PC-9 (cell line): ENCODE measurements at regions not wholly inside any gene's neighbourhood (a gene's known extent, or its start where the extent isn't known, plus 50 kb on each side); places are given as distances from the start of the nearest gene placed in this dataset.

Experiments
- BruUV-seq: library from RNA; stranded (reverse); fragments of 400-500 nt; replicated peaks from 2 replicates; lab custom pipeline; 2021; lab: Mats Ljungman, UMichigan
- CTCF ChIA-PET: fragments of 300-600 bp; sonication (Branson Sonifier 250); formaldehyde crosslinking; loops from one replicate; lab custom pipeline; 2022; ENCODE audit warnings: antibody characterized with exemption; lab: Charles Lee
- POLR2A ChIA-PET: fragments of 300-600 bp; sonication (Branson Sonifier 250); formaldehyde crosslinking; loops from one replicate; lab custom pipeline; 2022; ENCODE audit warnings: antibody characterized with exemption; ENCODE audit not compliant: unreplicated experiment; lab: Charles Lee
- DNase-seq, 2 experiments: peaks; one replicate each; pipeline versions ENCODE4 v3.0.0 to v3.0.0-alpha.2; 2015 to 2022; ENCODE audit warnings: mixed read lengths in 1 of 2
- H2AFZ ChIP-seq: fragments of 200-600 bp; sonication (generic); 2 replicates; pipeline ENCODE4 v1.8.1; 2017; ENCODE audit warnings: antibody characterized with exemption
- H3F3A ChIP-seq: fragments of 200-600 bp; sonication (generic); 2 replicates; pipeline ENCODE4 v1.8.1; 2017; ENCODE audit warnings: antibody characterized with exemption, mild to moderate bottlenecking, low read depth; ENCODE audit not compliant: insufficient read depth
- H3K27ac ChIP-seq: fragments of 200-600 bp; sonication (generic); 2 replicates; pipeline ENCODE4 v1.6.1; 2016; ENCODE audit warnings: mixed run types
- H3K27me3 ChIP-seq: fragments of 200-600 bp; sonication (generic); 2 replicates; pipeline ENCODE4 v1.6.1; 2016; ENCODE audit warnings: low read depth, mixed run types; ENCODE audit not compliant: insufficient read depth
- H3K36me3 ChIP-seq: fragments of 200-600 bp; sonication (generic); 2 replicates; pipeline ENCODE4 v1.6.1; 2016; ENCODE audit warnings: low read depth, mixed run types
- H3K4me1 ChIP-seq: fragments of 200-600 bp; sonication (generic); replicated peaks from 2 replicates; pipeline ENCODE4 v1.6.1; 2016; ENCODE audit warnings: mixed run types; ENCODE audit not compliant: insufficient read depth
- H3K4me2 ChIP-seq: fragments of 200-600 bp; sonication (generic); 2 replicates; pipeline ENCODE4 v1.6.1; 2017; ENCODE audit warnings: mixed run types
- H3K4me3 ChIP-seq: fragments of 200-600 bp; sonication (generic); 2 replicates; pipeline ENCODE4 v1.6.1; 2016; ENCODE audit warnings: mixed run types
- H3K79me2 ChIP-seq: fragments of 200-600 bp; sonication (generic); 2 replicates; pipeline ENCODE4 v1.6.1; 2017; ENCODE audit warnings: low read depth, mixed run types
- H3K9me2 ChIP-seq: fragments of 200-600 bp; sonication (generic); 2 replicates; pipeline ENCODE4 v1.8.1; 2017; ENCODE audit warnings: mild to moderate bottlenecking; ENCODE audit not compliant: insufficient read depth
- H3K9me3 ChIP-seq: fragments of 200-600 bp; sonication (generic); 2 replicates; pipeline ENCODE4 v1.8.1; 2016; ENCODE audit warnings: low read depth; ENCODE audit not compliant: insufficient read depth
- H4K20me1 ChIP-seq: fragments of 200-600 bp; sonication (generic); 2 replicates; pipeline ENCODE4 v1.8.1; 2017; ENCODE audit not compliant: insufficient read depth
- CTCF ChIP-seq: fragments of 200-600 bp; sonication (generic); conservative IDR thresholded peaks from 2 replicates; pipeline ENCODE4 v1.6.1; 2017; ENCODE audit warnings: mixed run types, antibody characterized with exemption, mild to moderate bottlenecking, moderate library complexity
- EZH2 ChIP-seq: fragments of 200-600 bp; sonication (generic); IDR thresholded peaks from 2 replicates; pipeline ENCODE4 v1.8.0; 2017; ENCODE audit warnings: antibody characterized with exemption, low read depth
- intact Hi-C: fragments of 100-400 bp; cut with micrococcal nuclease; formaldehyde crosslinking; loops from one replicate; pipeline ENCODE4 v1.10.0; 2022; ENCODE audit not compliant: unreplicated experiment

GRCh38 chr1:199735660-199736059, 291.9 kb upstream of the NR5A2 start:
- Histone ChIP-seq H3F3A (peaks cover 4% of the 10 kb centered on the region), H3K4me2 (no peak overlapping the region), H3K9me3 (0 out of 2 replicates have a peak, but pooled peaks cover 4% of the 10 kb centered on the region), H3K4me3 (no peak overlapping the region), H3K27ac (no peak overlapping the region), H4K20me1 (no peaks in the 10 kb centered on the region), H3K4me1 (peaks cover 17% of the 10 kb centered on the region), H3K79me2 (no peaks in the 10 kb centered on the region), H3K9me2 (no peaks in the 10 kb centered on the region), H2AFZ (no peak overlapping the region), H3K36me3 (no peaks in the 10 kb centered on the region), H3K27me3 (no peaks in the 10 kb centered on the region)
- intact Hi-C loops = no loop called here
- no peak for DNase-seq
- no TSS peak for BruUV-seq
- POLR2A ChIA-PET = interaction anchor here (0.6 kb wide), 1 partner anchor 1831 kb away, joined by 7 read pairs; no protein-coding TSS in a partner anchor
- no peak for TF ChIP-seq CTCF
- TF ChIP-seq EZH2 = no peak
- CTCF ChIA-PET = no interaction called here

- Histone ChIP-seq H2AFZ (no peak overlapping the region), H3K27ac (no peak overlapping the region), H3K36me3 (no peaks in the 10 kb centered on the region), H4K20me1 (no peaks in the 10 kb centered on the region), H3K9me2 (no peaks in the 10 kb centered on the region), H3K4me3 (no peak overlapping the region), H3K79me2 (no peaks in the 10 kb centered on the region), H3K9me3 (0 out of 2 replicates have a peak, but pooled peaks cover 4% of the 10 kb centered on the region), H3K27me3 (no peaks in the 10 kb centered on the region), H3K4me1 (peaks cover 17% of the 10 kb centered on the region), H3K4me2 (no peak overlapping the region), H3F3A (peaks cover 4% of the 10 kb centered on the region)
- BruUV-seq = no TSS peak
- no peak for TF ChIP-seq CTCF
- no peak for TF ChIP-seq EZH2
- intact Hi-C loops = no loop called here
- ChIA-PET POLR2A (no interaction called here), CTCF (no interaction called here)
- DNase-seq = no peak
Observed at GRCh38 chr1:199736646-199737045, 290.9 kb upstream of the NR5A2 start.

GRCh38 chr1:199741586-199741985, 285.9 kb upstream of the NR5A2 start:
- H3K79me2 ChIP-seq = no peaks in the 10 kb centered on the region
- H3K27me3 ChIP-seq = no peaks in the 10 kb centered on the region
- no TSS peak for BruUV-seq
- no peaks in the 10 kb centered on the region for H4K20me1 ChIP-seq
- peaks cover 15% of the 10 kb centered on the region for H3K4me1 ChIP-seq
- no peak overlapping the region for H3K4me3 ChIP-seq
- TF ChIP-seq CTCF = no peak
- no peak for TF ChIP-seq EZH2
- ChIA-PET CTCF (no interaction called here), POLR2A (no interaction called here)
- H3K9me3 ChIP-seq = peaks cover 14% of the 10 kb centered on the region
- no peaks in the 10 kb centered on the region for H3K9me2 ChIP-seq
- no peak overlapping the region for H3K27ac ChIP-seq
- no peak for DNase-seq
- no peak overlapping the region for H3K4me2 ChIP-seq
- no peak overlapping the region for H2AFZ ChIP-seq
- peaks cover 11% of the 10 kb centered on the region; the same call in 1 of the 2 replicates for H3F3A ChIP-seq
- H3K36me3 ChIP-seq = 0 out of 2 replicates have a peak, but pooled peaks cover 4% of the 10 kb centered on the region
- intact Hi-C loops = loop anchor here (5.0 kb wide), 1 partner anchor 54 kb away; no protein-coding TSS in a partner anchor
